HG03558 (cell line): ENCODE measurements at regions not wholly inside any gene's neighbourhood (a gene's known extent, or its start where the extent isn't known, plus 50 kb on each side); places are given as distances from the start of the nearest gene placed in this dataset.
"Not testable (repeated sequence)": the region's sequence is repeated elsewhere in the genome, so short reads cannot be mapped to it uniquely, and the experiment has no call there.

Source experiments
- ATAC-seq: cut with Tn5 transposase; IDR thresholded peaks from one replicate; pipeline ENCODE4 v1.9.1; 2021; ENCODE audit warnings: moderate number of reproducible peaks; ENCODE audit not compliant: unreplicated experiment; ENCODE audit errors: extremely low read depth

GRCh38 chr10:33493978-33494377 lies 159.5 kb upstream of the NRP1 start:
- ATAC-seq: no peak

GRCh38 chr10:33493497-33493896 lies 159.0 kb upstream of the NRP1 start:
- no peak for ATAC-seq

GRCh38 chr10:33492701-33493345 lies 158.4 kb upstream of the NRP1 start:
- ATAC-seq: no peak

GRCh38 chr10:33489501-33490176 lies 155.2 kb upstream of the NRP1 start:
- ATAC-seq: no peak

DNA sequence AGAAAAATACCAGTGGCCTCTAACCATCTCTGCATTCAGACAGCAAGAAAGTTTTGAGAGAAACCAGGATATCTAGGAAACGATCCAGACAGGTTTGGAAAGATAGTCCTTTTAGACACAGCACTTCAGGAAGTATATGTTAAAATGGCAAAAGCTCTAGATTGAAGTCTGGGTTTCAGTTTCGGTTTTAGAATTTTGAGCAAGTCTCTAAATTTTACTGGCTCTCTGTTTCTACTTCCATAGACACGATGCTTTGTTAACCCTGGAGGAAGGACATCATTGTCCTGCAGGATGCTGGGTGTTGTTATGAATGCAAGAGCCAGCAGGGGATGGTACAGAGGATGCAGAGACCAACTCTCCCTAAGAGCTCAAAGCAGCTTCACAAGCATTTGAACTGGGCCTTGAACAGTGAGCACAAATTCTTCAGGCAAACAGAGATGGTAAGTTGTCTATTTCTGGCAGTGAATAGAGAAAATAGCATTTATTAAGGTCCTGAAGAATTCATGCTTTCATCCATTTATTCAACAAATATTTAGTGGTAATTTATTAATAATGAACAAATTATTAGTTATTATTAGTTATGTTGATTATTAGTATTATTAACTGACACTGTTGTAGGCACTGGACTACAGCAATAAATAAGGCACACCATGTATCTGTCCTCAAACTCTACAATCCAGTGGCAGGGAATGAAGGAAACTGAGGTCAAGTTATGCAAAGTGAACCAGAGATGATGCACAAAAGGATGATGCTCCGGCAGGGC lies 152.7 kb upstream of the NRP1 start:
- no peak for ATAC-seq

DNA sequence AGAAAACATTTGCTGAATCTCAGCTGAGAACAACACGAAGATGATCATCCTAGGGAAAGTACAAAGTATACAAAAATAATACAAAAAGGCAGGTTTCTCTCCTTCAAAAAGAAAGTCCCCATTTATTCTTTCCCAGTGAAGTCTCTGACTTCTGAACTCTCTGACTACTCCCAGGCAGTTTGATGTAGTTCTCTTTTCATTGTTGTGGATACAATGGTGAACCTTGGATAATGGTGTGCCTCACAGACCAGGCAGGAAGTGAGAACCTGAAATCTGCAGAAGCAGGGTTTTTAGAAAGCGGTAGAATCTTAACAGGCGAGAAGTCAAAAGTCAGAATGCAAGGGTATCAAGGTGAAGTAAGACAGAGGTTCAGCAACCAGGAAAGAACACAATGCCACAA lies 150.8 kb upstream of the NRP1 start:
- no peak for ATAC-seq

DNA sequence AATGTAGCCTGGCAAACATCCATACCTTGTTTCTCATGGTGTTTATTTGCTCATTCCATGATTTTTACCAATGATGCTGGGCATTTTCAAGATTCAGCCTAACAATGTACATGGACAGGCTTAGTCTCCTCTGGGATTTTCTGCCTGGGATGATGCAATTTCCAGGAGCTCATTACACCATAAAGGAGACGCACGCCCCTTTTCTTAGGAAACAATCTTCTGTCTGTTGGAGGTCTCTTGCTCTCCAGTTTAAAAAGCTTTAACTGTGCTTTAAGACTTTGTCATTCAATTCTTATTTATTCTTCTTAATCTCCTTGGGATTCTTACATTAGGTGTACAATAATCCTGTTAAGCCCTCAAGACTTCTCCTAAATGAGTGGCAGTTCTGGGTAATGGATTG lies 150.3 kb upstream of the NRP1 start:
- no peak for ATAC-seq

- no peak for ATAC-seq
Observed at GRCh38 chr10:33483816-33484190, 149.3 kb upstream of the NRP1 start.

GRCh38 chr10:33483124-33483815 lies 148.8 kb upstream of the NRP1 start:
- no peak for ATAC-seq

DNA sequence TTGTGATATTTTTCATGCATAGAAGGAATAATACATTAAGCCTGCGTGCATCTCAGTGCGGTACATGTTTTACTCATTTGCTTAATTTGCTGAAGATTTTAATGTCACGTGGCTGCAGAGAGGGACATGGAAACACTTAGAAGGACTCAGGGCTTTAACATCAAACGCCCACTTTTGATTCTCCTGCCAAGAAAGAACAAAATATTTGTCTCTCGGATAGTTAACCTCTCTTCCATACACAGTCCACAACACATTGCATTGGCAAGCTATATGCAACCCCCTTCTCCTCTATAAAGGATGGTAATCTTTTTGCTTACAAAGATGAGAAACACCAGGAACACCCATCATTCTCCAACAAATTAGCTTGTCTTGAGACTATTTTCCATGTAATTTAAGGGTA lies 148.0 kb upstream of the NRP1 start:
- no peak for ATAC-seq

DNA sequence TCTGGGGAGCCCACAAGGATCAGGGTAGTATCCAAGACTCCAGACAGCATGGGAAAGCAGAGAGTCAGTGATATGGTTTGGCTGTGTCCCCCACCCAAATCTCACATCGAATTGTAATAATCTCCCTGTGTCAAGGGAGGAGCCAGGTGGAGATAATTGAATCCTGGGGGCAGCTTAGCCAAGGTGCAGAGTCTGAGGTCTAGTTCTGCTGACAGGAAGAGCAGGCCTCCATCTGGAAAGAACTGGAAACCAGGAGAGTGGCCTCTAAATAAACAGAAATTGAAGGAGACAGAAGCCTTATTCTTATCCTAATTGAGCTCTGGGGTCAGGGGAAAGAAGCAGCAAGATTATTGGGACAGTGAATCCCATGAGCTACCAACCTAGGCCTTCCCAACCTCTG lies 146.7 kb upstream of the NRP1 start:
- ATAC-seq: no peak

DNA sequence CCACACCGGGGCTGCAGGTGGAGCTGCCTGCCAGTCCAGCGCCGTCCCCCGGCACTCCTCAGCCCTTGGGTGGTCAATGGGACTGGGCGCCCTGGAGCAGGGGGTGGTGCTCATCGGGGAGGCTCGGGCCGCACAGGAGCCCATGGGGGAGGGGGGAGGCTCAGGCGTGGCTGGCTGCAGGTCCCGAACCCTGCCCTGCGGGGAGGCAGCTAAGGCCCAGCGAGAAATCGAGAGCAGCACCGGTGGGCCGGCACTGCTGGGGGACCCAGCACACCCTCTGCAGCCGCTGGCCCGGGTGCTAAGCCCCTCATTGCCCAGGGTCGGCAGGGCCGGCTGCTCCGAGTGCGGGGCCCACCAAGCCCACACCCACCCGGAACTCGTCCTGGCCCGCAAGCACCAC lies 145.9 kb upstream of the NRP1 start:
- ATAC-seq: not testable (repeated sequence)

GRCh38 chr10:33478675-33479125 lies 144.2 kb upstream of the NRP1 start:
- ATAC-seq: no peak

DNA sequence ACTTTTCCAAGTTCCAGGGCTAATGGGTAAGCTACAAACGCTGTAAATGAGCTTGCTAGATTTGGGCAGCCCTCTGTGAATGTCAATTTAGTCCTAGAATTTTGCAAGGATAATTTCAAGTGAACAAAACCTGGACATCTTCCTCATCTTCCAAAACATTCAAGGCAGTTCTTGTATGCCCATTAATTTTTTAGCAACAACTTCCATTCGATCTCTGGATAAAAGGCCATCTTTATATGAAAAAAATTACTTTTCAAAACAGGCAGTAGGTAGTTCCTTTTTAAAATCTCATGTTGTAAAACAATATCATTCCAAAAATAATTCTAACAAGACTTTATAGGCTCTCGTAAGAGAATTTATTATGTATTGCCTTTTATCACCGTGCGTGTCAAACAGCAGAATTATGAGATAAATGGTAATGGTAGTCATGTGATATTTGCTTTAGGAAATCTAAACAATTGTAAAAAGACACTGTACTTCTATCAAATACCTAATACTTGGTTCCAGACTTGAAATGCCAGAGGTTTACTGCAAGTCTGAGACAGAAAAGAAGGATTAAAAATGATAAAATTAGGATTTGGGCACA lies 143.7 kb upstream of the NRP1 start:
- ATAC-seq: no peak

DNA sequence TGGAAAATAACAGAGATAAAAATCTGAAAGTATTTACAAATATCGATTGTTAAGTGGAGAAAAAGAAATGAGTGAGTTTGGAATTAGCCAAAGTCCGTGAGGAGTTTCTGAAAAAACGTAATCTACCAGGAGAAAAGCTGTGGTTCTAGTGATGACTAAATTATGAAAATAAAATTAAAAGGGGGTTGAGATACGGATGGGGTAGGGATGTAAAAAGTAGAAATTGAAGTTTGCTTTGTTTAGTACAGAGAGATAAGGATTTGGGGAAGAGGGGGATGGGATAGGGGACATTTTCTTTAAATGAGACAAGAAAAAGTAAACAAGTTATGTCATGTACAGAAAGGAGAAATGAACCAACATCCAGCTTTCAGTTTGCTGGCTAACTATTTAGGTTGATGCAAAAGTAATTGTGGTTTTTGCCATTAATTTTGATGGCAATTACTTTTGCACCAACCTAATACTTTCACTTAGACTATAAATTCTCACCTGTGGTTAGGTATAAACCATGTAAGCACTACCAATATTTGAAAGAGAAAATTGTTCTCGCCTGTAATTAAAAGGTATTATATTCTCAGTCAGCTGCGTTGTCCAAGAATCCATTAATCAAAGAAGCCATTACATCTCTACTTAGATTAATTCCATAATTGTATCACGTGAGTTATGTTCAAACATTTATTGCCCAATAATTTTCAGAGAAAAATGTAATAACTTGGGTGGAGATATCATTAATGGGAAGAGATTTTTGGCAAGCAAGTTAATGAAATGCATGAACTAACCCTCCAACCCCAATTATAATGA lies 143.0 kb upstream of the NRP1 start:
- no peak for ATAC-seq

- ATAC-seq: no peak
Observed at GRCh38 chr10:33476757-33477273, 142.3 kb upstream of the NRP1 start.

- ATAC-seq: no peak
Observed at GRCh38 chr10:33473688-33474087, 139.2 kb upstream of the NRP1 start.

- ATAC-seq: not testable (repeated sequence)
Observed at GRCh38 chr10:33468006-33468405, 133.5 kb upstream of the NRP1 start.

DNA sequence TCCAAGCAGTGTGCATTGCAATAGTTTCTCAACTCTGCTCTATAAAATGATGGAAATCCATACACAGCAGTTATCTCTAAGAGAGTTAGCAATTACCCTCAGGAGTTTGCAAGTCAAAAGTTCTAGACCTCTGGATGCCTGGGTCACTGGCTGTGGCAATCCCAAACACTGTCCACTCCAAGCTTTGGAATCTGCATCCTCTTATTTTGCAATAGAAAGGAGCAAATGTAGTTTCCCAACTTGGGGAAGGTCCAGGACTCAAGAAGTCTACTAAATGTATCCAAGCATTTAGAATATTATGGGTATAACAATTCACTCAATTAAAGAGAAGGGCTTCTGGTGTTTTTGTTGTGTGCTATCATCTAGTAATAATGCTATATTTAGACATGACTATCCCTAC lies 131.3 kb upstream of the NRP1 start:
- no peak for ATAC-seq
